DND-41 (cell line): ENCODE measurements at regions not wholly inside any gene's neighbourhood (a gene's known extent, or its start where the extent isn't known, plus 50 kb on each side); places are given as distances from the start of the nearest gene placed in this dataset.

Source experiments
- ATAC-seq: fragments of 200-7000 bp; cut with Tn5 transposase; 3 replicates; pipeline ENCODE4 v1.9.1; 2021; ENCODE audit warnings: low read depth; ENCODE audit not compliant: insufficient read depth
- DNase-seq: peaks from one replicate; pipeline ENCODE4 v3.0.0-alpha.2; 2020
- H2AFZ ChIP-seq: 2 replicates; pipeline ENCODE4 v1.6.0; 2012; ENCODE audit warnings: low read depth, low read length
- H3K27ac ChIP-seq: 2 replicates; pipeline ENCODE4 v1.5.1; 2012; ENCODE audit warnings: low read length, inconsistent platforms
- H3K27me3 ChIP-seq: fragments of 200-600 bp; sonication (generic); 2 replicates; pipeline ENCODE4 v1.6.0; 2012; ENCODE audit warnings: low read length, mild to moderate bottlenecking, inconsistent platforms; ENCODE audit not compliant: insufficient read depth, poor library complexity
- H3K36me3 ChIP-seq: 2 replicates; pipeline ENCODE4 v1.5.1; 2012; ENCODE audit warnings: low read length, inconsistent platforms; ENCODE audit not compliant: insufficient read depth
- H3K4me1 ChIP-seq: 2 replicates; pipeline ENCODE4 v1.5.1; 2012; ENCODE audit warnings: mild to moderate bottlenecking, low read length; ENCODE audit not compliant: insufficient read depth
- H3K4me2 ChIP-seq: 2 replicates; pipeline ENCODE4 v1.6.0; 2012; ENCODE audit warnings: mild to moderate bottlenecking, moderate library complexity, low read length, inconsistent platforms; ENCODE audit not compliant: insufficient read depth
- H3K4me3 ChIP-seq, 2 experiments: fragments of 200-600 bp in 1 of 2; shearing (Covaris generic) in 1 of 2; 2 replicates each; pipeline ENCODE4 v1.5.1; 2012 to 2016; ENCODE audit warnings: inconsistent platforms in 2 of 2, low read length in 2 of 2, mild to moderate bottlenecking in 2 of 2, low read depth in 1 of 2, moderate library complexity in 1 of 2
- H3K79me2 ChIP-seq: 2 replicates; pipeline ENCODE4 v1.6.0; 2012; ENCODE audit warnings: low read length, inconsistent platforms; ENCODE audit not compliant: insufficient read depth
- H3K9ac ChIP-seq: 2 replicates; pipeline ENCODE4 v1.6.0; 2012; ENCODE audit warnings: low read depth, mild to moderate bottlenecking, inconsistent platforms, low read length, moderate library complexity
- H3K9me3 ChIP-seq: 2 replicates; pipeline ENCODE4 v1.5.1; 2012; ENCODE audit warnings: low read length, moderate library complexity, mild to moderate bottlenecking, inconsistent platforms; ENCODE audit not compliant: insufficient read depth, severe bottlenecking
- H4K20me1 ChIP-seq: 2 replicates; pipeline ENCODE4 v1.6.0; 2012; ENCODE audit warnings: low read length; ENCODE audit not compliant: insufficient read depth
- EZH2 ChIP-seq: IDR thresholded peaks from 3 replicates; pipeline ENCODE4 v1.6.1; 2012; ENCODE audit warnings: borderline replicate concordance, low read depth, mild to moderate bottlenecking, moderate library complexity, low read length, inconsistent platforms; ENCODE audit not compliant: severe bottlenecking
- TF ChIP-seq, protein P1 (sequence below): IDR thresholded peaks from 2 replicates; pipeline ENCODE4 v1.5.1; 2012; ENCODE audit warnings: borderline replicate concordance, low read length, moderate library complexity, mild to moderate bottlenecking; ENCODE audit not compliant: poor library complexity, severe bottlenecking; ENCODE audit errors: extremely low read depth

DNA sequence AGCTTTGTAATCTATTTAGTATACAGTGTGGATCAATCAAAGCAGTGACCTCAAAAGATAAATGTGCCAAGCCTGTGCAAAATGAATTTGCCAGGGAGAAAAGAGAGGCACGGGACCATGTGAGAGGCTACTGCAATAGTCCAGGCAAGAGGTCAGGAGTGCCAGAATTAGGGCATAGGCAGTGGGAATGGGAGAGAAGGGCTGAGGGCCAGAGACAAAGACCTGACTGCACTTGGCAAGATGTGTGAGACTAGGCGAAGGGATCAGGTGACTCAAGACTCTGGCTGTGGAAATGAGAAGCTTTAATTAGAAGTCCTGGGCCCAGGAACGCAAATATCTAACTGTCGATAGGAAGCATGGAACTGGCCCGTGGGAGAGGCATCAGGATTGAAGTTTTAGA, 168.1 kb downstream of the DHX15 start:
- Histone ChIP-seq H3K4me1 (peaks cover 4% of the 10 kb centered on the region; the same call in 1 of the 2 replicates), H3K4me2 (no peak overlapping the region), H3K9ac (no peak overlapping the region), H3K27me3 (no peaks in the 10 kb centered on the region), H2AFZ (no peak overlapping the region), H3K36me3 (no peaks in the 10 kb centered on the region), H3K27ac (no peak overlapping the region), H3K4me3 (no peak overlapping the region), H4K20me1 (no peaks in the 10 kb centered on the region), H3K79me2 (no peaks in the 10 kb centered on the region), H3K9me3 (no peaks in the 10 kb centered on the region)
- TF ChIP-seq EZH2, result no peak
- TF ChIP-seq, protein P1, sequence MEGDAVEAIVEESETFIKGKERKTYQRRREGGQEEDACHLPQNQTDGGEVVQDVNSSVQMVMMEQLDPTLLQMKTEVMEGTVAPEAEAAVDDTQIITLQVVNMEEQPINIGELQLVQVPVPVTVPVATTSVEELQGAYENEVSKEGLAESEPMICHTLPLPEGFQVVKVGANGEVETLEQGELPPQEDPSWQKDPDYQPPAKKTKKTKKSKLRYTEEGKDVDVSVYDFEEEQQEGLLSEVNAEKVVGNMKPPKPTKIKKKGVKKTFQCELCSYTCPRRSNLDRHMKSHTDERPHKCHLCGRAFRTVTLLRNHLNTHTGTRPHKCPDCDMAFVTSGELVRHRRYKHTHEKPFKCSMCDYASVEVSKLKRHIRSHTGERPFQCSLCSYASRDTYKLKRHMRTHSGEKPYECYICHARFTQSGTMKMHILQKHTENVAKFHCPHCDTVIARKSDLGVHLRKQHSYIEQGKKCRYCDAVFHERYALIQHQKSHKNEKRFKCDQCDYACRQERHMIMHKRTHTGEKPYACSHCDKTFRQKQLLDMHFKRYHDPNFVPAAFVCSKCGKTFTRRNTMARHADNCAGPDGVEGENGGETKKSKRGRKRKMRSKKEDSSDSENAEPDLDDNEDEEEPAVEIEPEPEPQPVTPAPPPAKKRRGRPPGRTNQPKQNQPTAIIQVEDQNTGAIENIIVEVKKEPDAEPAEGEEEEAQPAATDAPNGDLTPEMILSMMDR, result no peak
- DNase-seq, result no peak
- ATAC-seq, result no peak

DNA sequence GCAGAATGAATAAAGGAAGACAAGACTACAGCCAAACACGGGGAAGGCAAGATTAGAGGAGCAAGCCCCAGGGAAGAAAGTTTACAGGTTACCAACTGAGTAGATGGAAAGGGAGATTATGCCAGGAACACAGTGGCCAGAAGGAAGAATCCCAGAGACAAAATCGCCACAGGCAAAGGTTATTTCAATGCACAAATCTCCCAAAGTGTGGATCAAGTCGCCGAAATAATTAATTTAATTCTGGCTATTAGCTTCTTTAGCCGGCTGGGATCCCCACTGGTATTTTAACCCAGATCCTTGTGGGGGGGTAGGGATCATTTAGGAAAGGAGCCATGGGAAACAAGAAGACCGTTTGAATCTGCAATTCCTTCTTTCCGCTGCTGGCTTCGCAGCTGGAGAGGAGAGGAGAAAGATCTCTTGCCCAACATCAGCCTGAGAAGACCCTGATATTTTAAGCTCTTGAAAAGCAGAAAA, 171.0 kb downstream of the DHX15 start:
- no peaks in the 10 kb centered on the region for H3K4me1 ChIP-seq
- no peak overlapping the region for H3K27ac ChIP-seq
- DNase-seq (no peak), ATAC-seq (no peak)
- H4K20me1 ChIP-seq, result no peaks in the 10 kb centered on the region
- no peak overlapping the region for H3K4me2 ChIP-seq
- H3K9ac ChIP-seq, result no peak overlapping the region
- H3K9me3 ChIP-seq, result no peaks in the 10 kb centered on the region
- TF ChIP-seq, protein P1, result no peak
- no peak for TF ChIP-seq EZH2
- H3K79me2 ChIP-seq, result no peaks in the 10 kb centered on the region
- no peak overlapping the region for H2AFZ ChIP-seq
- H3K4me3 ChIP-seq, result no peak overlapping the region
- H3K36me3 ChIP-seq, result no peaks in the 10 kb centered on the region
- H3K27me3 ChIP-seq, result no peaks in the 10 kb centered on the region

DNA sequence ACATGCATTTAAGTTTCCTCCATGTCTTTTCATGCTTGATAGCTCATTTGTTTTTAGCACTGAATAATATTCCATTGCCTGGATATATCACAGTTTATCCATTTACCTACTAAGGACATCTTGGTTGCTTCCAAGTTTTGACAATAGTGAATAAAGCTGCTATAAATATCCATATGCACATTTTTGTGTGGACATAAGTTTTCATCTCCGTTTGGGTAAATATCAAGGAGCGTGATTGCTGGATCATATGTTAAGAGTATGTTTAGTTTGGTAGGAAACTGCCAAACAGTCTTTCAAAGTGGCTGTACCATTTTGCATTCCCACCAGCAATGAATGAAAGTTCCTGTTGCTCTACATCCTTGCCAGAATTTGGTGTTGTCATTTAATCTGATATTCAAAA, 172.5 kb downstream of the DHX15 start:
- no peak for TF ChIP-seq EZH2
- TF ChIP-seq, protein P1, result no peak
- Histone ChIP-seq H3K4me2 (no peak overlapping the region), H3K4me1 (no peaks in the 10 kb centered on the region), H3K27ac (no peak overlapping the region), H3K27me3 (no peaks in the 10 kb centered on the region), H3K36me3 (no peaks in the 10 kb centered on the region), H3K4me3 (no peak overlapping the region), H2AFZ (no peak overlapping the region), H3K9me3 (no peaks in the 10 kb centered on the region), H3K79me2 (no peaks in the 10 kb centered on the region), H3K9ac (no peak overlapping the region), H4K20me1 (no peaks in the 10 kb centered on the region)
- no peak for ATAC-seq
- no peak for DNase-seq

DNA sequence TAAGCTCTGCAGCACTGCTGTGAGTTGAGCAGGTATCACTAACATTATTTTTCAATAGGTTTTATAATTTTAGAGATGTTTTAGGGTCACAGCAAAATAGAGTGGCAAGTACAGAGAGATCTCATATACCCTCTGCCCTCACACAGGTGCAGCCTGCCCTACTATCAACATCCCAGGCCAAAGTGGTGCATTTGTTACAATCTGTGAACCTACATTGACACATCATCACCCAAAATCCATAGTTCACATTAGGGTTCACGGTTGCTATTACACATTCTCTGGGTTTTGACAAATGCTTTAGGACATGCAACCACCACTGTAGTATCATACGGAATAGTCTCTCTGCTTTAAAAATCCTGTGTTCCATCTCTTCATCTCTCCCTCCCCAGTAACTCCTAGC, 173.1 kb downstream of the DHX15 start:
- H3K4me3 ChIP-seq, result no peak overlapping the region
- no peak overlapping the region for H3K4me2 ChIP-seq
- no peaks in the 10 kb centered on the region for H3K4me1 ChIP-seq
- peaks cover 2% of the 10 kb centered on the region for H3K27me3 ChIP-seq
- no peaks in the 10 kb centered on the region for H4K20me1 ChIP-seq
- no peak overlapping the region for H2AFZ ChIP-seq
- no peak overlapping the region for H3K9ac ChIP-seq
- TF ChIP-seq EZH2, result no peak
- TF ChIP-seq, protein P1, result no peak
- DNase-seq (no peak), ATAC-seq (no peak)
- H3K79me2 ChIP-seq, result no peaks in the 10 kb centered on the region
- H3K9me3 ChIP-seq, result no peaks in the 10 kb centered on the region
- H3K27ac ChIP-seq, result no peak overlapping the region
- H3K36me3 ChIP-seq, result no peaks in the 10 kb centered on the region
